GM23338 (cell line): ENCODE measurements at regions not wholly inside any gene's neighbourhood (a gene's known extent, or its start where the extent isn't known, plus 50 kb on each side); places are given as distances from the start of the nearest gene placed in this dataset.

Experiments used
- CREB1 ChIP-seq: fragments of 250-450 bp; sonication (Bioruptor Pico); IDR thresholded peaks from 2 replicates; pipeline ENCODE4 v1.5.0; 2020; ENCODE audit warnings: low read depth, mild to moderate bottlenecking, moderate library complexity
- CTCF ChIP-seq, 2 experiments: fragments of 200-600 bp in 1 of 2; sonication (generic) in 1 of 2; conservative IDR thresholded peaks; 2 replicates each; pipeline versions ENCODE4 v1.5.1 to v1.6.1; 2016 to 2017; ENCODE audit warnings: antibody characterized with exemption in 2 of 2, low read depth in 2 of 2, mild to moderate bottlenecking in 2 of 2, moderate library complexity in 1 of 2
- EZH2 ChIP-seq: fragments of 200-600 bp; sonication (generic); IDR thresholded peaks from one replicate; pipeline ENCODE4 v1.8.0; 2017; ENCODE audit warnings: antibody characterized with exemption, mild to moderate bottlenecking, low read depth; ENCODE audit not compliant: unreplicated experiment
- EZH2phosphoT487 ChIP-seq: fragments of 200-600 bp; sonication (generic); IDR thresholded peaks from one replicate; pipeline ENCODE4 v1.8.1; 2018; ENCODE audit warnings: antibody characterized with exemption; ENCODE audit not compliant: unreplicated experiment
- REST ChIP-seq: IDR thresholded peaks from one replicate; pipeline ENCODE4 v1.6.1; 2018; ENCODE audit warnings: antibody characterized with exemption; ENCODE audit not compliant: unreplicated experiment

- TF ChIP-seq CTCF (conservative IDR thresholded peaks at IDR 0.05; ENCODE audit: low read depth in 2 of 2) (no peak), EZH2 (no peak), REST (no peak), CREB1 (CRISPR knock-in tag) (no peak), EZH2phosphoT487 (no peak)
These were observed 218.6 kb upstream of the SLC38A2 start for GRCh38 chr12:46590991-46591703.
